ENCODE measurements at regions not wholly inside any gene's neighbourhood (a gene's known extent, or its start where the extent isn't known, plus 50 kb on each side); places are given as distances from the start of the nearest gene placed in this dataset.

- TF ChIP-seq, protein P1, sequence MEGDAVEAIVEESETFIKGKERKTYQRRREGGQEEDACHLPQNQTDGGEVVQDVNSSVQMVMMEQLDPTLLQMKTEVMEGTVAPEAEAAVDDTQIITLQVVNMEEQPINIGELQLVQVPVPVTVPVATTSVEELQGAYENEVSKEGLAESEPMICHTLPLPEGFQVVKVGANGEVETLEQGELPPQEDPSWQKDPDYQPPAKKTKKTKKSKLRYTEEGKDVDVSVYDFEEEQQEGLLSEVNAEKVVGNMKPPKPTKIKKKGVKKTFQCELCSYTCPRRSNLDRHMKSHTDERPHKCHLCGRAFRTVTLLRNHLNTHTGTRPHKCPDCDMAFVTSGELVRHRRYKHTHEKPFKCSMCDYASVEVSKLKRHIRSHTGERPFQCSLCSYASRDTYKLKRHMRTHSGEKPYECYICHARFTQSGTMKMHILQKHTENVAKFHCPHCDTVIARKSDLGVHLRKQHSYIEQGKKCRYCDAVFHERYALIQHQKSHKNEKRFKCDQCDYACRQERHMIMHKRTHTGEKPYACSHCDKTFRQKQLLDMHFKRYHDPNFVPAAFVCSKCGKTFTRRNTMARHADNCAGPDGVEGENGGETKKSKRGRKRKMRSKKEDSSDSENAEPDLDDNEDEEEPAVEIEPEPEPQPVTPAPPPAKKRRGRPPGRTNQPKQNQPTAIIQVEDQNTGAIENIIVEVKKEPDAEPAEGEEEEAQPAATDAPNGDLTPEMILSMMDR (conservative IDR thresholded peaks at IDR 0.05; ENCODE audit: low read depth, low read length): no peak
- TF ChIP-seq EZH2 (IDR thresholded peaks at IDR 0.05; ENCODE audit: borderline replicate concordance, low read depth, low read length, poor library complexity, severe bottlenecking): no peak
Measured at GRCh38 chr2:134141598-134142340, 112.1 kb upstream of the MGAT5 start.

Data from A673 (cell line).